Cardiac fibroblast (primary cell): ENCODE measurements at regions not wholly inside any gene's neighbourhood (a gene's known extent, or its start where the extent isn't known, plus 50 kb on each side); places are given as distances from the start of the nearest gene placed in this dataset.
"Not testable (repeated sequence)": the region's sequence is repeated elsewhere in the genome, so short reads cannot be mapped to it uniquely, and the experiment has no call there.

Source experiments
- DNase-seq, 2 donors: peaks; one replicate each; pipeline versions ENCODE4 v3.0.0 to v3.0.0-alpha.2; 2010; ENCODE audit warnings: low read depth in 2 of 2
- H3K4me3 ChIP-seq, 2 donors: replicated peaks in 1 of 2; 1 replicate in 1 of 2; 2 replicates in 1 of 2; pipeline ENCODE4 v1.5.1; 2011; ENCODE audit warnings: low read depth in 2 of 2, low read length in 2 of 2, mild to moderate bottlenecking in 2 of 2, moderate library complexity in 1 of 2
- CTCF ChIP-seq: IDR thresholded peaks from one replicate; pipeline ENCODE4 v1.5.1; 2011; ENCODE audit warnings: low read depth, mild to moderate bottlenecking, low read length, inconsistent platforms

GRCh38 chr13:90652036-90652435 lies 695.5 kb upstream of the MIR17HG start:
- DNase-seq, result no peak
- no peak overlapping the region for H3K4me3 ChIP-seq
- no peak for TF ChIP-seq CTCF

GRCh38 chr13:90654970-90655369 lies 692.5 kb upstream of the MIR17HG start:
- no peak for TF ChIP-seq CTCF
- DNase-seq, result no peak
- no peak overlapping the region for H3K4me3 ChIP-seq

- H3K4me3 ChIP-seq, DNase-seq: not testable (repeated sequence)
Measured at GRCh38 chr13:90664200-90664599, 683.3 kb upstream of the MIR17HG start.

- no peak for DNase-seq
- H3K4me3 ChIP-seq, result no peak overlapping the region
- no peak for TF ChIP-seq CTCF
Measured at GRCh38 chr13:90673746-90674145, 673.7 kb upstream of the MIR17HG start.

GRCh38 chr13:90675129-90675528 lies 672.4 kb upstream of the MIR17HG start:
- TF ChIP-seq CTCF, result no peak
- DNase-seq, result no peak
- no peak overlapping the region for H3K4me3 ChIP-seq

- no peak overlapping the region for H3K4me3 ChIP-seq
- no peak for DNase-seq
- no peak for TF ChIP-seq CTCF
Measured at GRCh38 chr13:90680826-90681225, 666.7 kb upstream of the MIR17HG start.

- DNase-seq, result peak; percentile 46 to 61
- no peak overlapping the region for H3K4me3 ChIP-seq
- TF ChIP-seq CTCF, result no peak
Measured at GRCh38 chr13:90683711-90684131, 663.8 kb upstream of the MIR17HG start.

- TF ChIP-seq CTCF, result no peak
- no peak overlapping the region for H3K4me3 ChIP-seq
- peak; percentile 88 to 91 for DNase-seq
Measured at GRCh38 chr13:90686442-90686841, 661.0 kb upstream of the MIR17HG start.
